Neutrophil (primary cell): ENCODE measurements at regions not wholly inside any gene's neighbourhood (a gene's known extent, or its start where the extent isn't known, plus 50 kb on each side); places are given as distances from the start of the nearest gene placed in this dataset.

ENCODE experiments used
- H3K27ac ChIP-seq: fragments of 200-600 bp; sonication (generic); 2 replicates; pipeline ENCODE4 v1.5.1; 2016; ENCODE audit warnings: mild to moderate bottlenecking, moderate library complexity
- H3K27me3 ChIP-seq: fragments of 200-600 bp; sonication (generic); 2 replicates; pipeline ENCODE4 v1.6.0; 2016; ENCODE audit warnings: mild to moderate bottlenecking
- H3K36me3 ChIP-seq: fragments of 200-600 bp; sonication (generic); 2 replicates; pipeline ENCODE4 v1.5.1; 2017
- H3K4me1 ChIP-seq, 2 experiments: fragments of 200-600 bp in 1 of 2; sonication (generic) in 1 of 2; 1 replicate in 1 of 2; 2 replicates in 1 of 2; pipeline versions ENCODE4 v1.5.1 to v1.6.1; 2013 to 2016; ENCODE audit warnings: low read depth in 1 of 2, low read length in 1 of 2, mild to moderate bottlenecking in 1 of 2, moderate library complexity in 1 of 2; ENCODE audit not compliant: control insufficient read depth in 1 of 2, insufficient read depth in 1 of 2
- H3K4me3 ChIP-seq, 2 experiments: fragments of 200-600 bp in 1 of 2; sonication (generic) in 1 of 2; 1 replicate in 1 of 2; 2 replicates in 1 of 2; pipeline ENCODE4 v1.5.1; 2013 to 2016; ENCODE audit warnings: low read depth in 1 of 2, low read length in 1 of 2, mild to moderate bottlenecking in 1 of 2, moderate library complexity in 1 of 2
- H3K9me3 ChIP-seq: fragments of 200-600 bp; sonication (generic); 2 replicates; pipeline ENCODE4 v1.5.1; 2016
- CTCF ChIP-seq: fragments of 200-600 bp; sonication (generic); IDR thresholded peaks from 2 replicates; pipeline ENCODE4 v1.5.1; 2016; ENCODE audit warnings: antibody characterized with exemption

GRCh38 chr2:181364492-181365170 lies 92.6 kb upstream of the ITGA4 start:
- TF ChIP-seq CTCF = no peak
- Histone ChIP-seq H3K4me3 (no peak overlapping the region), H3K27me3 (no peaks in the 10 kb centered on the region), H3K4me1 (peaks cover 8 to 15% of the 10 kb centered on the region in 2 experiments), H3K27ac (peak overlapping the region; percentile 7), H3K36me3 (no peaks in the 10 kb centered on the region), H3K9me3 (no peaks in the 10 kb centered on the region)

GRCh38 chr2:181366675-181367175 lies 90.5 kb upstream of the ITGA4 start:
- H3K27me3 ChIP-seq = no peaks in the 10 kb centered on the region
- TF ChIP-seq CTCF = no peak
- no peak overlapping the region for H3K4me3 ChIP-seq

GRCh38 chr2:181367411-181367810 lies 89.8 kb upstream of the ITGA4 start:
- Histone ChIP-seq H3K4me3 (no peak overlapping the region), H3K9me3 (no peaks in the 10 kb centered on the region), H3K27ac (no peak overlapping the region), H3K36me3 (no peaks in the 10 kb centered on the region), H3K4me1 (peaks cover 8 to 15% of the 10 kb centered on the region in 2 experiments), H3K27me3 (no peaks in the 10 kb centered on the region)
- no peak for TF ChIP-seq CTCF

More at GRCh38 chr2:181366675-181367175, 90.5 kb upstream of the ITGA4 start:
- Histone ChIP-seq H3K4me1 (peaks cover 8 to 15% of the 10 kb centered on the region in 2 experiments), H3K9me3 (no peaks in the 10 kb centered on the region), H3K36me3 (no peaks in the 10 kb centered on the region), H3K27ac (no peak overlapping the region)

- Histone ChIP-seq H3K27me3 (no peaks in the 10 kb centered on the region), H3K27ac (no peak overlapping the region), H3K9me3 (no peaks in the 10 kb centered on the region), H3K36me3 (no peaks in the 10 kb centered on the region), H3K4me1 (peaks cover 8 to 15% of the 10 kb centered on the region in 2 experiments), H3K4me3 (no peak overlapping the region)
- no peak for TF ChIP-seq CTCF
These were observed 89.2 kb upstream of the ITGA4 start for GRCh38 chr2:181367906-181368435.

GRCh38 chr2:181370126-181370525 lies 87.1 kb upstream of the ITGA4 start:
- TF ChIP-seq CTCF = no peak
- Histone ChIP-seq H3K4me1 (peaks cover 0 to 13% of the 10 kb centered on the region in 2 experiments), H3K27me3 (no peaks in the 10 kb centered on the region), H3K4me3 (no peak overlapping the region), H3K36me3 (no peaks in the 10 kb centered on the region), H3K9me3 (no peaks in the 10 kb centered on the region), H3K27ac (no peak overlapping the region)
